ENCODE measurements at regions not wholly inside any gene's neighbourhood (a gene's known extent, or its start where the extent isn't known, plus 50 kb on each side); places are given as distances from the start of the nearest gene placed in this dataset.

GRCh38 chr2:164134336-164134735 lies 398.5 kb upstream of the FIGN start:
- Histone ChIP-seq H3K27me3 (ENCODE audit: insufficient read depth, low read depth) (no peaks in the 10 kb centered on the region), H3K4me1 (ENCODE audit: low read depth, poor library complexity, severe bottlenecking) (peaks cover 6% of the 10 kb centered on the region), H3K79me2 (ENCODE audit: insufficient read depth, low read depth) (no peaks in the 10 kb centered on the region), H3K9ac (no peak overlapping the region), H3K4me3 (IDR thresholded peaks at IDR 0.05; ENCODE audit: insufficient read depth, low read depth, low read length) (no peak overlapping the region), H2AFZ (ENCODE audit: low read depth) (no peak overlapping the region), H4K20me1 (ENCODE audit: insufficient read depth) (no peaks in the 10 kb centered on the region), H3K4me2 (no peak overlapping the region), H3K36me3 (ENCODE audit: insufficient read depth) (no peaks in the 10 kb centered on the region), H3K27ac (no peak overlapping the region)
- no peak for TF ChIP-seq CTCF (conservative IDR thresholded peaks at IDR 0.05; ENCODE audit: low read depth, low read length)

GRCh38 chr2:164127971-164128527 lies 392.2 kb upstream of the FIGN start:
- Histone ChIP-seq H3K36me3 (ENCODE audit: insufficient read depth) (no peaks in the 10 kb centered on the region), H3K27ac (no peak overlapping the region), H3K4me1 (ENCODE audit: low read depth, poor library complexity, severe bottlenecking) (peaks cover 19% of the 10 kb centered on the region), H3K79me2 (ENCODE audit: insufficient read depth, low read depth) (no peaks in the 10 kb centered on the region), H2AFZ (ENCODE audit: low read depth) (no peak overlapping the region), H4K20me1 (ENCODE audit: insufficient read depth) (no peaks in the 10 kb centered on the region), H3K4me2 (no peak overlapping the region; the same call in 1 of the 2 replicates), H3K9ac (no peak overlapping the region), H3K27me3 (ENCODE audit: insufficient read depth, low read depth) (no peaks in the 10 kb centered on the region), H3K4me3 (IDR thresholded peaks at IDR 0.05; ENCODE audit: insufficient read depth, low read depth, low read length) (no peak overlapping the region)
- no peak for TF ChIP-seq CTCF (conservative IDR thresholded peaks at IDR 0.05; ENCODE audit: low read depth, low read length)

- no peaks in the 10 kb centered on the region for H3K79me2 ChIP-seq (ENCODE audit: insufficient read depth, low read depth)
- no peaks in the 10 kb centered on the region for H4K20me1 ChIP-seq (ENCODE audit: insufficient read depth)
- no peak overlapping the region for H3K9ac ChIP-seq
- TF ChIP-seq CTCF (conservative IDR thresholded peaks at IDR 0.05; ENCODE audit: low read depth, low read length): no peak
- no peaks in the 10 kb centered on the region for H3K36me3 ChIP-seq (ENCODE audit: insufficient read depth)
- no peaks in the 10 kb centered on the region for H3K27me3 ChIP-seq (ENCODE audit: insufficient read depth, low read depth)
- H3K27ac ChIP-seq: no peak overlapping the region
- no peak overlapping the region for H3K4me3 ChIP-seq (IDR thresholded peaks at IDR 0.05; ENCODE audit: insufficient read depth, low read depth, low read length)
- H3K4me2 ChIP-seq: no peak overlapping the region
- no peak overlapping the region for H2AFZ ChIP-seq (ENCODE audit: low read depth)
- H3K4me1 ChIP-seq (ENCODE audit: low read depth, poor library complexity, severe bottlenecking): peaks cover 19% of the 10 kb centered on the region
Measured at GRCh38 chr2:164126960-164127660, 391.3 kb upstream of the FIGN start.

GRCh38 chr2:164115806-164116205 lies 380.0 kb upstream of the FIGN start:
- no peak overlapping the region for H2AFZ ChIP-seq (ENCODE audit: low read depth)
- H3K4me2 ChIP-seq: no peak overlapping the region
- TF ChIP-seq CTCF (conservative IDR thresholded peaks at IDR 0.05; ENCODE audit: low read depth, low read length): no peak
- no peak overlapping the region for H3K4me3 ChIP-seq (IDR thresholded peaks at IDR 0.05; ENCODE audit: insufficient read depth, low read depth, low read length)
- H3K79me2 ChIP-seq (ENCODE audit: insufficient read depth, low read depth): no peaks in the 10 kb centered on the region
- H3K27ac ChIP-seq: no peak overlapping the region
- no peaks in the 10 kb centered on the region for H3K4me1 ChIP-seq (ENCODE audit: low read depth, poor library complexity, severe bottlenecking)
- H3K9ac ChIP-seq: no peak overlapping the region
- no peaks in the 10 kb centered on the region for H3K27me3 ChIP-seq (ENCODE audit: insufficient read depth, low read depth)
- H4K20me1 ChIP-seq (ENCODE audit: insufficient read depth): no peaks in the 10 kb centered on the region
- no peaks in the 10 kb centered on the region for H3K36me3 ChIP-seq (ENCODE audit: insufficient read depth)
